Mesendoderm (in vitro differentiated cells): ENCODE measurements at regions not wholly inside any gene's neighbourhood (a gene's known extent, or its start where the extent isn't known, plus 50 kb on each side); places are given as distances from the start of the nearest gene placed in this dataset.

Experiments
- DNase-seq: peaks from one replicate; pipeline ENCODE4 v3.0.0; 2013
- H2AK5ac ChIP-seq: 2 replicates; pipeline ENCODE4 v1.6.1; 2013; ENCODE audit warnings: low read length, inconsistent platforms
- H2BK120ac ChIP-seq: 2 replicates; pipeline ENCODE4 v1.6.1; 2013; ENCODE audit warnings: low read depth, mild to moderate bottlenecking, low read length, moderate library complexity, mixed read lengths
- H2BK15ac ChIP-seq: replicated peaks from 2 replicates; pipeline ENCODE4 v1.6.1; 2013; ENCODE audit warnings: low read depth, mild to moderate bottlenecking, moderate library complexity
- H2BK5ac ChIP-seq: 2 replicates; pipeline ENCODE4 v1.6.1; 2013; ENCODE audit warnings: low read length, inconsistent platforms
- H3K18ac ChIP-seq: 2 replicates; pipeline ENCODE4 v1.6.1; 2013; ENCODE audit warnings: mild to moderate bottlenecking, low read length, mixed read lengths
- H3K23ac ChIP-seq: one replicate; pipeline ENCODE4 v1.6.1; 2013; ENCODE audit warnings: low read length
- H3K27ac ChIP-seq: 2 replicates; pipeline ENCODE4 v1.5.1; 2013; ENCODE audit warnings: low read depth, mild to moderate bottlenecking, inconsistent platforms, low read length, moderate library complexity
- H3K27me3 ChIP-seq: 2 replicates; pipeline ENCODE4 v1.6.1; 2013; ENCODE audit warnings: low read length, control low read depth, mild to moderate bottlenecking, inconsistent platforms; ENCODE audit not compliant: insufficient read depth, poor library complexity
- H3K36me3 ChIP-seq: 2 replicates; pipeline ENCODE4 v1.6.1; 2013; ENCODE audit warnings: low read length, inconsistent platforms; ENCODE audit not compliant: control insufficient read depth, insufficient read depth
- H3K4ac ChIP-seq: one replicate; pipeline ENCODE4 v1.6.1; 2013; ENCODE audit warnings: low read depth, mild to moderate bottlenecking, low read length, moderate library complexity
- H3K4me1 ChIP-seq: 2 replicates; pipeline ENCODE4 v1.6.1; 2013; ENCODE audit warnings: low read depth, low read length, inconsistent platforms; ENCODE audit not compliant: control insufficient read depth
- H3K4me2 ChIP-seq: 2 replicates; pipeline ENCODE4 v1.6.1; 2013; ENCODE audit warnings: low read length
- H3K4me3 ChIP-seq: 2 replicates; pipeline ENCODE4 v1.5.1; 2013; ENCODE audit warnings: mild to moderate bottlenecking, low read length
- H3K56ac ChIP-seq: one replicate; pipeline ENCODE4 v1.6.1; 2013; ENCODE audit warnings: low read length
- H3K79me1 ChIP-seq: 2 replicates; pipeline ENCODE4 v1.6.1; 2013; ENCODE audit warnings: low read length, inconsistent platforms
- H3K79me2 ChIP-seq: 2 replicates; pipeline ENCODE4 v1.6.1; 2013; ENCODE audit warnings: mild to moderate bottlenecking, low read length; ENCODE audit not compliant: control insufficient read depth, insufficient read depth
- H3K9ac ChIP-seq: 2 replicates; pipeline ENCODE4 v1.6.1; 2013; ENCODE audit warnings: low read length, inconsistent platforms
- H4K5ac ChIP-seq: one replicate; pipeline ENCODE4 v1.6.1; 2013; ENCODE audit warnings: low read length
- H4K8ac ChIP-seq: one replicate; pipeline ENCODE4 v1.6.1; 2013; ENCODE audit warnings: low read depth, mild to moderate bottlenecking, control low read depth, low read length, moderate library complexity
- WGBS: extraction: QIAGEN DNeasy Blood & Tissue Kit; methylation state at CpG from one replicate; pipeline ENCODE4 v1.1.7; 2013; ENCODE audit warnings: low lambda C conversion rate, missing lambda C conversion rate; ENCODE audit not compliant: insufficient coverage; ENCODE audit errors: extremely low coverage; 5-methylcytosine and 5-hydroxymethylcytosine counted together

DNA sequence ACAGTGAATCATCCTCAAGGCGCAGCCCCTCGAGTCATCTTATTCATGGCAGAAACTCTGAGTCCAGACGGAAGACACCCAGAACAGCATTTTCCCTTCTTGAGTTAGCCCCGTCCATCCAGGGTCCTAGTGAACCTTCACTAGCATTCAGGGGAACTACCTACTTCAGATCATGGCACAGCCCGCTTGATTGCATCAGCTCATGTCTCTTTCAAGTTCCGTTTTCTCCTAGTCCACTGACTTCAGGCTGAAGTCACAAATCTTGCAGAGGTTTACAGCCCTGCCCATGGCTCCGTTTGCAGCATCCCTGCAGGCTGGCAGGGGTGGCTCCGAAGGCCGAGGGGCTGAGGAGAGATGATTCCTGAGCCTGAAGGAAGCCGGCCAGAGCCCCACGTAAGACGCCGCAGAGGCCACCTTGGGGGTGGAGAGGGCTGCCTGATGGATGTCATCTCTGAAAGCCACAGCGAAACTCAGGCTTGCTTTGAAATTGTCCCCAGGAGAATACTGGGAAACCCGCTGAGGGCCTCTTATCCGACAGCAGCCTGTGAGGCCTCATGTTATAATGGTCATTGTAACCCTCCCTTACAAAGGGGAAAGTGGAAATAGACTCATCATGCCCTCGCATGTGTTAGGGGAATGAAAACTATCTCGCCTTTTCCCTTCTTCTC is 310.2 kb upstream of the AJAP1 start:
- Histone ChIP-seq H2BK15ac (no peak overlapping the region), H3K4ac (no peak overlapping the region), H3K23ac (no peak overlapping the region), H3K27me3 (no peaks in the 10 kb centered on the region), H2BK5ac (no peak overlapping the region), H3K18ac (no peak overlapping the region), H3K36me3 (no peaks in the 10 kb centered on the region), H3K4me2 (no peak overlapping the region), H3K9ac (no peak overlapping the region), H3K56ac (no peak overlapping the region), H2AK5ac (no peak overlapping the region), H3K27ac (no peak overlapping the region), H3K4me1 (no peaks in the 10 kb centered on the region), H3K79me1 (no peaks in the 10 kb centered on the region), H4K8ac (no peak overlapping the region), H4K5ac (no peak overlapping the region), H3K79me2 (no peaks in the 10 kb centered on the region), H2BK120ac (no peak overlapping the region), H3K4me3 (no peak overlapping the region)
- no peak for DNase-seq
- WGBS, result no CpG with 5 or more reads among the region's 18 CpGs

DNA sequence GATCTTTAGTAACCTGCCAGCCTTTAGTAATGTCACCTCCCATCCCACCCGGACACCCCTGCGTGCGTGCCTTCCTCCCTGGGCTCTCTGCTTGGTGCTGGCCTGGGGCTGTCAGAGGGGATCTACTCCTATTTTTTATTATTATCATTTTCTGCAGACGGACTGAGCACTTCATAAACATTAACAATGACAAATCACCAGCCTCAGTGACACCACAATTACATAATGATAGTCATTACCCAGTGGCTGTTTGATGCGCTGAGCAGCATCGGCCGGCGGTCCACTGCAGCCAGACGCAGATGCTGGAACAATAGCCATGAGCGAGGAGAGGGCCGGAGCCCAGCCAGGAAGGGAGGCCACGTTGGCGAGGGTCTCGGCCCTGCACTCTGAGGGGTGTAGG is 309.3 kb upstream of the AJAP1 start:
- H2BK15ac ChIP-seq, result no peak overlapping the region
- H4K5ac ChIP-seq, result no peak overlapping the region
- no peak overlapping the region for H3K4ac ChIP-seq
- H3K36me3 ChIP-seq, result no peaks in the 10 kb centered on the region
- H3K23ac ChIP-seq, result no peak overlapping the region
- no peaks in the 10 kb centered on the region for H3K27me3 ChIP-seq
- no CpG with 5 or more reads among the region's 14 CpGs for WGBS
- no peak overlapping the region for H2AK5ac ChIP-seq
- H3K56ac ChIP-seq, result no peak overlapping the region
- H3K4me1 ChIP-seq, result no peaks in the 10 kb centered on the region
- no peak overlapping the region for H3K27ac ChIP-seq
- H3K79me1 ChIP-seq, result no peaks in the 10 kb centered on the region
- H3K18ac ChIP-seq, result no peak overlapping the region
- no peak overlapping the region for H2BK5ac ChIP-seq
- no peaks in the 10 kb centered on the region for H3K79me2 ChIP-seq
- no peak overlapping the region for H2BK120ac ChIP-seq
- H3K4me2 ChIP-seq, result no peak overlapping the region
- H3K9ac ChIP-seq, result no peak overlapping the region
- DNase-seq, result no peak
- H3K4me3 ChIP-seq, result no peak overlapping the region
- H4K8ac ChIP-seq, result no peak overlapping the region

DNA sequence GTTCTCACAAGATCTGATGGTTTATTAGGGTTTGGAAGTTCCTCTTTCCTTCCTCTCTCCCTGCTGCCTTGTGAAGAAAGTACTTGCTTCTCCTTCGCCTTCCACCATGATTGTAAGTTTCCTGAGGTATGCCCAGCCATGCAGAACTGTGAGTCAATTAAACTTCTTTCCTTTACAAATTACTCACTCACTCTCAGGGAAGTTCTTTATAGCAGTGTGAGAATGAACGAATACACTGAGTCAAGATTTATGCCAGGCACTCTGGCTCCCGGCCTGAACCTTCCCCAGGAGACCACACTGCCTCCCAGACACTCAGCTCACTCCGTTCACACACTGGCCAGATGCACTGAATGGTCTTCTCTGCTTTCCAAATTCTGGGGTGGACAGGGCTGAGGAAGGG is 308.3 kb upstream of the AJAP1 start:
- Histone ChIP-seq H3K4me1 (no peaks in the 10 kb centered on the region), H3K79me2 (no peaks in the 10 kb centered on the region), H3K4ac (no peak overlapping the region), H3K4me2 (no peak overlapping the region), H3K4me3 (no peak overlapping the region), H3K56ac (no peak overlapping the region), H2AK5ac (no peak overlapping the region), H2BK120ac (no peak overlapping the region), H3K9ac (no peak overlapping the region), H3K36me3 (no peaks in the 10 kb centered on the region), H3K27ac (no peak overlapping the region), H3K79me1 (no peaks in the 10 kb centered on the region), H3K18ac (no peak overlapping the region), H3K27me3 (no peaks in the 10 kb centered on the region), H2BK15ac (no peak overlapping the region), H3K23ac (no peak overlapping the region), H2BK5ac (no peak overlapping the region), H4K8ac (no peak overlapping the region), H4K5ac (no peak overlapping the region)
- no CpG with 5 or more reads among the region's 4 CpGs for WGBS
- DNase-seq, result no peak

DNA sequence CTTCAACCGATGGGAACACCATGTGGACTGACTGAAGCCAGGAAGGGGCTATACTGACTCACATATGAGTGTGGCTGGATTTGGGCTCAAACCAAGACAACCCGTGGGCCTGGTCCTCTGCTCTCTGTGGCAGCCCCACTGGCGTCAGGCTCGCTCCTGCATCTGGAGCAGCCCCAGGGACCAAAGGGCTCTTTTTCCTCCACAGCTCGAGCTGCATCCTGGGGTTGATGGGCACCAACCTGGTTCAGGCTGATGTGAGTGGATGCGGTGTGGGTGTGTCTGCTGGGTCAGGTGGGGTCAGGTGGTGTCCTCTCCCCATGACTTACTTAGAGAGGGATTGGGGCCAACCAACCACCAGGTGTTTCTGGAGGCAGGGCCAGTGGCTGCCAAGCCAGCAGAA is 303.0 kb upstream of the AJAP1 start:
- H3K4me2 ChIP-seq, result no peak overlapping the region
- H3K27me3 ChIP-seq, result no peaks in the 10 kb centered on the region
- no CpG with 5 or more reads among the region's 6 CpGs for WGBS
- no peak overlapping the region for H3K4ac ChIP-seq
- DNase-seq, result no peak
- no peaks in the 10 kb centered on the region for H3K79me1 ChIP-seq
- no peak overlapping the region for H3K56ac ChIP-seq
- H3K79me2 ChIP-seq, result no peaks in the 10 kb centered on the region
- no peak overlapping the region for H2BK120ac ChIP-seq
- no peak overlapping the region for H2BK5ac ChIP-seq
- H3K23ac ChIP-seq, result no peak overlapping the region
- no peak overlapping the region for H2BK15ac ChIP-seq
- no peaks in the 10 kb centered on the region for H3K36me3 ChIP-seq
- no peaks in the 10 kb centered on the region for H3K4me1 ChIP-seq
- no peak overlapping the region for H3K27ac ChIP-seq
- no peak overlapping the region for H4K5ac ChIP-seq
- no peak overlapping the region for H3K18ac ChIP-seq
- no peak overlapping the region for H2AK5ac ChIP-seq
- no peak overlapping the region for H3K9ac ChIP-seq
- H4K8ac ChIP-seq, result no peak overlapping the region
- H3K4me3 ChIP-seq, result no peak overlapping the region

DNA sequence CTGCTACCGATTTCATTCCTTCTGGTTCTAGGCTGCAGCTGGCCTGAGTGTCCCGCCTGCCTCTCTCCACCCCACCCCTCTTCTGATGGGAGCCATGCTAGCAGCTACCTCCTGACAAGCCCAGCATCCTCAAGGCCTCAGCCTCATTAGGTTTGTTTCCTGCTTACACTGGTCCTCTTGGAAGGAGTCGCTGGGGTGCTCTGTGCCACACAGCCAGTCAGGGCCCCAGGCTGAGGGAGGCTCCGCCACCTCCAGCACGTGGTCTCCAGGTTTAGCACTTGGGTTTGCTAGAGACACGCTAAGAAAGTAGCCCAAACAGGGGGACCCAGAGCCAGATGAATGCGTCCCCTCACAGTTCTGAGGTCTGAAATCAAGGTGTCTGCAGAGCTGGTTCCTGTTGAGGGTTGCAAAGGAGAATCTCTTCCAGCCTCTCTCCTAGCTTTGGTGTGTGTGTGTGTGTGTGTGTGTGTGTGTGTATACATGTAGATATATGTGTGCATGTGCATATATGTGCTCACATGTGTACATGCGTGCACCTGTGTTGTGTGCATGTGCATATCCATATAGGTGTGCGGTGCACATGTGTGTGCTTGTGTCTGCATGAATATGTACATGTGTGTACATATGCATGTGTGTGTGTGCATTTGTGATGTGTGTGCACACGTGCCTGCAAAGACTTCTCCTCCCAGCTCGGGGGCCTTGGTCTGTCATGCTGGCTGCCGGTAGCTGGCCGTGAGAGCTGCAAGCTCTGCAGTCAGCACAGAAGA is 301.1 kb upstream of the AJAP1 start:
- no peak overlapping the region for H3K9ac ChIP-seq
- no peak overlapping the region for H2AK5ac ChIP-seq
- H3K56ac ChIP-seq, result no peak overlapping the region
- H2BK5ac ChIP-seq, result no peak overlapping the region
- no peaks in the 10 kb centered on the region for H3K27me3 ChIP-seq
- H3K4me3 ChIP-seq, result no peak overlapping the region
- no peaks in the 10 kb centered on the region for H3K79me2 ChIP-seq
- no peak overlapping the region for H3K27ac ChIP-seq
- DNase-seq, result no peak
- no peak overlapping the region for H3K4me2 ChIP-seq
- no peak overlapping the region for H4K8ac ChIP-seq
- H2BK15ac ChIP-seq, result no peak overlapping the region
- no peak overlapping the region for H3K23ac ChIP-seq
- H3K18ac ChIP-seq, result no peak overlapping the region
- H3K4me1 ChIP-seq, result no peaks in the 10 kb centered on the region
- no peak overlapping the region for H4K5ac ChIP-seq
- no peak overlapping the region for H2BK120ac ChIP-seq
- no peaks in the 10 kb centered on the region for H3K79me1 ChIP-seq
- no CpG with 5 or more reads among the region's 13 CpGs for WGBS
- H3K4ac ChIP-seq, result no peak overlapping the region
- H3K36me3 ChIP-seq, result no peaks in the 10 kb centered on the region
